HEK293 (cell line): ENCODE measurements at regions not wholly inside any gene's neighbourhood (a gene's known extent, or its start where the extent isn't known, plus 50 kb on each side); places are given as distances from the start of the nearest gene placed in this dataset.

Experiments
- RBAK ChIP-seq: fragments of 450-650 bp; formaldehyde crosslinking; IDR thresholded peaks from 2 replicates; pipeline ENCODE4 v1.5.1; 2016; ENCODE audit warnings: missing biosample characterization, missing genetic modification characterization
- TF ChIP-seq, protein P1 (sequence below): fragments of 450-650 bp; formaldehyde crosslinking; IDR thresholded peaks from 2 replicates; pipeline ENCODE4 v1.5.1; 2016; ENCODE audit warnings: missing biosample characterization, missing genetic modification characterization
- TF ChIP-seq, protein P2 (sequence below): fragments of 450-650 bp; formaldehyde crosslinking; conservative IDR thresholded peaks from 2 replicates; pipeline ENCODE4 v1.5.1; 2016; ENCODE audit warnings: low read depth, missing biosample characterization, missing genetic modification characterization

- TF ChIP-seq, protein P1, sequence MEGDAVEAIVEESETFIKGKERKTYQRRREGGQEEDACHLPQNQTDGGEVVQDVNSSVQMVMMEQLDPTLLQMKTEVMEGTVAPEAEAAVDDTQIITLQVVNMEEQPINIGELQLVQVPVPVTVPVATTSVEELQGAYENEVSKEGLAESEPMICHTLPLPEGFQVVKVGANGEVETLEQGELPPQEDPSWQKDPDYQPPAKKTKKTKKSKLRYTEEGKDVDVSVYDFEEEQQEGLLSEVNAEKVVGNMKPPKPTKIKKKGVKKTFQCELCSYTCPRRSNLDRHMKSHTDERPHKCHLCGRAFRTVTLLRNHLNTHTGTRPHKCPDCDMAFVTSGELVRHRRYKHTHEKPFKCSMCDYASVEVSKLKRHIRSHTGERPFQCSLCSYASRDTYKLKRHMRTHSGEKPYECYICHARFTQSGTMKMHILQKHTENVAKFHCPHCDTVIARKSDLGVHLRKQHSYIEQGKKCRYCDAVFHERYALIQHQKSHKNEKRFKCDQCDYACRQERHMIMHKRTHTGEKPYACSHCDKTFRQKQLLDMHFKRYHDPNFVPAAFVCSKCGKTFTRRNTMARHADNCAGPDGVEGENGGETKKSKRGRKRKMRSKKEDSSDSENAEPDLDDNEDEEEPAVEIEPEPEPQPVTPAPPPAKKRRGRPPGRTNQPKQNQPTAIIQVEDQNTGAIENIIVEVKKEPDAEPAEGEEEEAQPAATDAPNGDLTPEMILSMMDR (tag by site-specific recombination) = no peak
- no peak for TF ChIP-seq RBAK (tag by site-specific recombination)
- TF ChIP-seq, protein P2, sequence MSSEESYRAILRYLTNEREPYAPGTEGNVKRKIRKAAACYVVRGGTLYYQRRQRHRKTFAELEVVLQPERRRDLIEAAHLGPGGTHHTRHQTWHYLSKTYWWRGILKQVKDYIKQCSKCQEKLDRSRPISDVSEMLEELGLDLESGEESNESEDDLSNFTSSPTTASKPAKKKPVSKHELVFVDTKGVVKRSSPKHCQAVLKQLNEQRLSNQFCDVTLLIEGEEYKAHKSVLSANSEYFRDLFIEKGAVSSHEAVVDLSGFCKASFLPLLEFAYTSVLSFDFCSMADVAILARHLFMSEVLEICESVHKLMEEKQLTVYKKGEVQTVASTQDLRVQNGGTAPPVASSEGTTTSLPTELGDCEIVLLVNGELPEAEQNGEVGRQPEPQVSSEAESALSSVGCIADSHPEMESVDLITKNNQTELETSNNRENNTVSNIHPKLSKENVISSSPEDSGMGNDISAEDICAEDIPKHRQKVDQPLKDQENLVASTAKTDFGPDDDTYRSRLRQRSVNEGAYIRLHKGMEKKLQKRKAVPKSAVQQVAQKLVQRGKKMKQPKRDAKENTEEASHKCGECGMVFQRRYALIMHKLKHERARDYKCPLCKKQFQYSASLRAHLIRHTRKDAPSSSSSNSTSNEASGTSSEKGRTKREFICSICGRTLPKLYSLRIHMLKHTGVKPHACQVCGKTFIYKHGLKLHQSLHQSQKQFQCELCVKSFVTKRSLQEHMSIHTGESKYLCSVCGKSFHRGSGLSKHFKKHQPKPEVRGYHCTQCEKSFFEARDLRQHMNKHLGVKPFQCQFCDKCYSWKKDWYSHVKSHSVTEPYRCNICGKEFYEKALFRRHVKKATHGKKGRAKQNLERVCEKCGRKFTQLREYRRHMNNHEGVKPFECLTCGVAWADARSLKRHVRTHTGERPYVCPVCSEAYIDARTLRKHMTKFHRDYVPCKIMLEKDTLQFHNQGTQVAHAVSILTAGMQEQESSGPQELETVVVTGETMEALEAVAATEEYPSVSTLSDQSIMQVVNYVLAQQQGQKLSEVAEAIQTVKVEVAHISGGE (tag by site-specific recombination) = no peak
Observed at GRCh38 chr4:15150631-15151030, 148.3 kb downstream of the CPEB2 start.
